Type B pancreatic cell (in vitro differentiated cells): ENCODE measurements at regions not wholly inside any gene's neighbourhood (a gene's known extent, or its start where the extent isn't known, plus 50 kb on each side); places are given as distances from the start of the nearest gene placed in this dataset.

Experiments used
- DNase-seq: peaks from one replicate; pipeline ENCODE4 v3.0.0; 2021; ENCODE audit warnings: mixed read lengths; ENCODE audit not compliant: unreplicated experiment; ENCODE audit errors: extremely low spot score
- H3K27ac Mint-ChIP-seq: 2 replicates; pipeline ENCODE4 v1.8.0; 2021; ENCODE audit warnings: mild to moderate bottlenecking, mixed read lengths
- H3K27me3 Mint-ChIP-seq: 2 replicates; pipeline ENCODE4 v1.8.0; 2021; ENCODE audit warnings: mixed read lengths
- H3K36me3 Mint-ChIP-seq: 2 replicates; pipeline ENCODE4 v1.8.0; 2021; ENCODE audit warnings: mixed read lengths
- H3K4me1 Mint-ChIP-seq: one replicate; pipeline ENCODE4 v1.8.0; 2021; ENCODE audit warnings: mixed read lengths; ENCODE audit not compliant: unreplicated experiment
- H3K4me3 Mint-ChIP-seq: 2 replicates; pipeline ENCODE4 v1.8.0; 2021; ENCODE audit warnings: mild to moderate bottlenecking, mixed read lengths
- H3K9me3 Mint-ChIP-seq: 2 replicates; pipeline ENCODE4 v1.8.0; 2021; ENCODE audit warnings: mixed read lengths
- TF ChIP-seq, protein P1 (sequence below): fragments of 200-600 bp; sonication (generic); conservative IDR thresholded peaks from 2 replicates; pipeline ENCODE4 v1.5.0; 2021; ENCODE audit warnings: antibody characterized with exemption, mild to moderate bottlenecking

DNA sequence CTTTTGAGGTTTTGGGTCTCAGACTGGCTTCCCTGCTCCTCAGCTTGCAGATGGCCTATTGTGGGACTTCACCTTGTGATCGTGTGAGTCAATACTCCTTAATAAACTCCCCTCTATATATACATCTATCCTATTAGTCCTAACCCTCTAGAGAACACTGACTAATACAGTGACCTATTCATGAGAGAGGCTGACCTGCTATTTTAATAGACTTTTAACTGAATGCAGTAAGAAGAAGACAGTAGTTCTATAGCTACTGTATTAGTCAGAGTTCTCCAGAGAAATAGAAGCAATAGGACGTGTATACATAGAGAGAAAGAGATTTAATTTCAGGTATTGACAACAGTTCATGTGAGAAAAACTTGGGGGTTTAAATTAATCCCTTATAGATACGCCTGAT lies 53.3 kb upstream of the SMLR1 start:
- no peaks in the 10 kb centered on the region for H3K36me3 Mint-ChIP-seq

DNA sequence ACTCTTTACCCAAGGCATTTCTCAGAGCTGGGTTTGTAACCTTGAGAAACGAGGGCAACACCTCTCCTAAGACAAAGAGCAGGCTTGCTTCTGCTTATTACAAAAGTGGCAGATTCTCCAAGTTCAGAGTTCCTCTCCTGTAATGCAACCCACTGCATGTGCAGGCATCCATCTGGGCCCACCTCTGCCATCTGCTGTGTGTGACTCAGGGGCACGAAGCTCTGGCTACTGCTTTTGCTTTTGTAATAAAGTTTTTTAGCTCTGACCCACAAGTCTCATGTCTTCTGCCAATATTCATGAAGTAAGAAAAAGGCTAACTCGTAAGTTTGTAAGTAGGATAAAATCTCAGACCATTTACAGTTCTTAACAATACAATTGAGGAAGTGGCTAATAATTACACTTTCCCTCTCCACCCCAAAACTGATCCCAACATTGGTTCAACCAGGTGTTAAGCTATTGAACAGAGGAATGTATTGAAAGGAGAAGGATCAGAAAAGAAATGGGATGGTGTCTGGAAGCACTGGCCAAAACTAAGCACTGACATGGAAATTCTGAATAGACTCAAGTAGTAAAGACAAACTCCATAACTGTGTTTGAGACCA lies 51.7 kb upstream of the SMLR1 start:
- H3K27ac Mint-ChIP-seq: no peak overlapping the region
- H3K9me3 Mint-ChIP-seq: no peaks in the 10 kb centered on the region
- H3K4me1 Mint-ChIP-seq: no peaks in the 10 kb centered on the region
- H3K36me3 Mint-ChIP-seq: no peaks in the 10 kb centered on the region
- no peaks in the 10 kb centered on the region for H3K27me3 Mint-ChIP-seq
- TF ChIP-seq, protein P1, sequence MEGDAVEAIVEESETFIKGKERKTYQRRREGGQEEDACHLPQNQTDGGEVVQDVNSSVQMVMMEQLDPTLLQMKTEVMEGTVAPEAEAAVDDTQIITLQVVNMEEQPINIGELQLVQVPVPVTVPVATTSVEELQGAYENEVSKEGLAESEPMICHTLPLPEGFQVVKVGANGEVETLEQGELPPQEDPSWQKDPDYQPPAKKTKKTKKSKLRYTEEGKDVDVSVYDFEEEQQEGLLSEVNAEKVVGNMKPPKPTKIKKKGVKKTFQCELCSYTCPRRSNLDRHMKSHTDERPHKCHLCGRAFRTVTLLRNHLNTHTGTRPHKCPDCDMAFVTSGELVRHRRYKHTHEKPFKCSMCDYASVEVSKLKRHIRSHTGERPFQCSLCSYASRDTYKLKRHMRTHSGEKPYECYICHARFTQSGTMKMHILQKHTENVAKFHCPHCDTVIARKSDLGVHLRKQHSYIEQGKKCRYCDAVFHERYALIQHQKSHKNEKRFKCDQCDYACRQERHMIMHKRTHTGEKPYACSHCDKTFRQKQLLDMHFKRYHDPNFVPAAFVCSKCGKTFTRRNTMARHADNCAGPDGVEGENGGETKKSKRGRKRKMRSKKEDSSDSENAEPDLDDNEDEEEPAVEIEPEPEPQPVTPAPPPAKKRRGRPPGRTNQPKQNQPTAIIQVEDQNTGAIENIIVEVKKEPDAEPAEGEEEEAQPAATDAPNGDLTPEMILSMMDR: no peak
- DNase-seq: no peak
- H3K4me3 Mint-ChIP-seq: no peak overlapping the region

More for the DNA sequence above, 53.3 kb upstream of the SMLR1 start:
- no peak for DNase-seq
- TF ChIP-seq, protein P1: no peak
- no peak overlapping the region for H3K4me3 Mint-ChIP-seq
- H3K27ac Mint-ChIP-seq: no peak overlapping the region
- H3K4me1 Mint-ChIP-seq: no peaks in the 10 kb centered on the region
- H3K27me3 Mint-ChIP-seq: no peaks in the 10 kb centered on the region
- H3K9me3 Mint-ChIP-seq: no peaks in the 10 kb centered on the region

DNA sequence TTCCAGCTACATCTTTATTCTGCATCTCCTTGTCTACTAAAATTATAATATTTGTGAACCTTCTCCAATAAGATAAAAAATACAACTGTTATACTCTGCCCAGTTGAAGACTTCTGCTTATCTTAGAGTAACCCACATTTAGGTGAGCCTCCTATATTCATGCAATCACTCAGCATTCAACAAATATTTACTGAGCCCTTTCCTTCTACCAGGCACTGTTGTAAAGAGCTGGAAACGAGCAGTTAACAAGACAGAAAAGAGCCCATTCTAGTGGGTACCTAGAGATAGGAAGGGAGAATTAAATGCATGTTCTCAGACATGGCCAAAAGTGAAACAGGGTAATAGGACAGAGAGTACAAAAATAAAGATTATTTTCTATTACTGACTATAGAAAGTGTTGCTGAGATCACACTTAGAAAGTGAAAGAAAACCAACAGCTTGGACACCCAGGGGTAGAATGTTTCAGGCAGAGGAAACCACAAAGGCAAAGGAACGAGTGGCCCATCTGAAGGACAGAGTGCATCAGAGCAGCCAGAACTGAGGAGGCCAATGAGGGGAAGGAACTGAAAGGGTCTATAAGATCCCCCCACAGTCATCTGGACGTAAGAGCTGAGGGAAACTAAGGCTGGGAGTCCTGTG lies 50.8 kb upstream of the SMLR1 start:
- Mint-ChIP-seq H3K9me3 (no peaks in the 10 kb centered on the region), H3K4me1 (no peaks in the 10 kb centered on the region), H3K36me3 (no peaks in the 10 kb centered on the region), H3K4me3 (no peak overlapping the region), H3K27me3 (no peaks in the 10 kb centered on the region), H3K27ac (no peak overlapping the region)
- TF ChIP-seq, protein P1: no peak
- no peak for DNase-seq
